GM12892 (cell line): ENCODE measurements at regions not wholly inside any gene's neighbourhood (a gene's known extent, or its start where the extent isn't known, plus 50 kb on each side); places are given as distances from the start of the nearest gene placed in this dataset.

Experiments
- POLR2A ChIP-seq: IDR thresholded peaks from 2 replicates; pipeline ENCODE4 v1.6.1; 2011; ENCODE audit warnings: low read depth, low read length, control low read depth
- POLR2AphosphoS5 ChIP-seq: IDR thresholded peaks from 2 replicates; pipeline ENCODE4 v1.6.1; 2011; ENCODE audit warnings: low read depth, low read length, control low read depth
- TAF1 ChIP-seq: IDR thresholded peaks from 2 replicates; pipeline ENCODE4 v1.6.1; 2011; ENCODE audit warnings: low read depth, mild to moderate bottlenecking, control low read depth, low read length, borderline replicate concordance

DNA sequence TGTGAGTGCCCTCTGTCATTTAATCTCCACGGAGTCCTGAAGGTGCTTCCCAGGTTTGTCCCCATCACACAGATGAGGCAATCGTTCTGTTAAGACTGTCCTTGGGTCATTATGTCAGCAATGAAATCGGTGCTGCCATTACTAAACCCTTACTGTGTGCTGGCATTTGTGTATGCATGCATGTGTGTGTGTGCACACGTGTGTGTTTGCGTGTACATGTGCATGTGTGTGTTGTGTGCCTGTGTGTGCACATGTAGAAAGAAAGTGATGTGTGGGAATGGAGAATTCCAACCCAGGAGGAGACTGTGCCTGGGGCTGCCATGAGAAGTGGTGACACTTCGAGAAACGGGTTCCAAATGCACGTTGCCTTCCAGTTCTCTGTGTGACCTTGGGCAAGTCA is 110.3 kb downstream of the CDH26 start:
- TF ChIP-seq POLR2A (no peak), TAF1 (no peak), POLR2AphosphoS5 (no peak)
